DOHH2 (cell line): ENCODE measurements at regions not wholly inside any gene's neighbourhood (a gene's known extent, or its start where the extent isn't known, plus 50 kb on each side); places are given as distances from the start of the nearest gene placed in this dataset.

Experiments
- EZH2phosphoT487 ChIP-seq: fragments of 200-600 bp; sonication (generic); IDR thresholded peaks from 2 replicates; pipeline ENCODE4 v1.6.1; 2017; ENCODE audit warnings: borderline replicate concordance, mild to moderate bottlenecking, antibody characterized with exemption, low read length, moderate library complexity, mixed read lengths
- TF ChIP-seq, protein P1 (sequence below): fragments of 200-600 bp; sonication (generic); IDR thresholded peaks from one replicate; pipeline ENCODE4 v1.5.1; 2014; ENCODE audit warnings: antibody characterized with exemption, mild to moderate bottlenecking, low read depth, low read length; ENCODE audit not compliant: poor library complexity, severe bottlenecking

- TF ChIP-seq, protein P1, sequence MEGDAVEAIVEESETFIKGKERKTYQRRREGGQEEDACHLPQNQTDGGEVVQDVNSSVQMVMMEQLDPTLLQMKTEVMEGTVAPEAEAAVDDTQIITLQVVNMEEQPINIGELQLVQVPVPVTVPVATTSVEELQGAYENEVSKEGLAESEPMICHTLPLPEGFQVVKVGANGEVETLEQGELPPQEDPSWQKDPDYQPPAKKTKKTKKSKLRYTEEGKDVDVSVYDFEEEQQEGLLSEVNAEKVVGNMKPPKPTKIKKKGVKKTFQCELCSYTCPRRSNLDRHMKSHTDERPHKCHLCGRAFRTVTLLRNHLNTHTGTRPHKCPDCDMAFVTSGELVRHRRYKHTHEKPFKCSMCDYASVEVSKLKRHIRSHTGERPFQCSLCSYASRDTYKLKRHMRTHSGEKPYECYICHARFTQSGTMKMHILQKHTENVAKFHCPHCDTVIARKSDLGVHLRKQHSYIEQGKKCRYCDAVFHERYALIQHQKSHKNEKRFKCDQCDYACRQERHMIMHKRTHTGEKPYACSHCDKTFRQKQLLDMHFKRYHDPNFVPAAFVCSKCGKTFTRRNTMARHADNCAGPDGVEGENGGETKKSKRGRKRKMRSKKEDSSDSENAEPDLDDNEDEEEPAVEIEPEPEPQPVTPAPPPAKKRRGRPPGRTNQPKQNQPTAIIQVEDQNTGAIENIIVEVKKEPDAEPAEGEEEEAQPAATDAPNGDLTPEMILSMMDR: no peak
- TF ChIP-seq EZH2phosphoT487: no peak
These were observed 135.6 kb upstream of the ALKAL2 start for GRCh38 chr2:423479-423878.
